SU-DHL-6 (cell line): ENCODE measurements at regions not wholly inside any gene's neighbourhood (a gene's known extent, or its start where the extent isn't known, plus 50 kb on each side); places are given as distances from the start of the nearest gene placed in this dataset.

Experiments
- H2AFZ ChIP-seq: fragments of 200-600 bp; sonication (generic); 2 replicates; pipeline ENCODE4 v1.6.1; 2014; ENCODE audit warnings: low read depth, mild to moderate bottlenecking, moderate library complexity, mixed read lengths, antibody characterized with exemption, low read length; ENCODE audit not compliant: severe bottlenecking
- H3F3A ChIP-seq: fragments of 200-600 bp; shearing (Covaris generic); 2 replicates; pipeline ENCODE4 v1.6.0; 2016; ENCODE audit warnings: antibody characterized with exemption, mild to moderate bottlenecking; ENCODE audit not compliant: insufficient read depth
- H3K27ac ChIP-seq: fragments of 200-600 bp; sonication (generic); 2 replicates; pipeline ENCODE4 v1.5.1; 2016; ENCODE audit warnings: low read depth, mild to moderate bottlenecking, low read length, moderate library complexity, mixed read lengths
- H3K27me3 ChIP-seq: fragments of 200-600 bp; sonication (generic), shearing (Covaris generic); 2 replicates; pipeline ENCODE4 v1.6.0; 2014; ENCODE audit warnings: mild to moderate bottlenecking, low read length
- H3K36me3 ChIP-seq: fragments of 200-600 bp; sonication (generic); 2 replicates; pipeline ENCODE4 v1.6.1; 2014; ENCODE audit warnings: mild to moderate bottlenecking, low read length, mixed read lengths
- H3K4me2 ChIP-seq: fragments of 300-600, 200-600 bp; shearing (Covaris generic), sonication (generic); 2 replicates; pipeline ENCODE4 v1.6.0; 2014; ENCODE audit warnings: low read length, low read depth, mild to moderate bottlenecking; ENCODE audit not compliant: poor library complexity, severe bottlenecking
- H3K4me3 ChIP-seq: fragments of 200-600 bp; sonication (generic); 2 replicates; pipeline ENCODE4 v1.5.1; 2014; ENCODE audit warnings: antibody characterized with exemption, low read length, mild to moderate bottlenecking, mixed read lengths; ENCODE audit not compliant: insufficient read depth, poor library complexity, severe bottlenecking
- H3K79me2 ChIP-seq: fragments of 200-600 bp; sonication (generic); 2 replicates; pipeline ENCODE4 v1.6.1; 2014; ENCODE audit warnings: mild to moderate bottlenecking, low read length, moderate library complexity; ENCODE audit not compliant: insufficient read depth
- H3K9ac ChIP-seq: fragments of 200-600 bp; sonication (generic); 2 replicates; pipeline ENCODE4 v1.7.0; 2014; ENCODE audit warnings: mild to moderate bottlenecking, low read length
- H3K9me2 ChIP-seq: fragments of 200-600 bp; sonication (generic); replicated peaks from 2 replicates; pipeline ENCODE4 v1.6.1; 2014; ENCODE audit warnings: low read length; ENCODE audit not compliant: insufficient read depth
- H3K9me3 ChIP-seq: fragments of 200-600 bp; sonication (generic); 2 replicates; pipeline ENCODE4 v1.6.1; 2014; ENCODE audit warnings: low read length, mixed read lengths; ENCODE audit not compliant: insufficient read depth
- H4K20me1 ChIP-seq: fragments of 200-600 bp; sonication (generic); 2 replicates; pipeline ENCODE4 v1.6.1; 2014; ENCODE audit warnings: low read depth, mild to moderate bottlenecking, antibody characterized with exemption, low read length, moderate library complexity, mixed read lengths
- EZH2phosphoT487 ChIP-seq: fragments of 200-600 bp; sonication (generic), shearing (Covaris generic); conservative IDR thresholded peaks from 2 replicates; pipeline ENCODE4 v1.6.1; 2018; ENCODE audit warnings: mild to moderate bottlenecking, antibody characterized with exemption, low read length, moderate library complexity, mixed read lengths
- TF ChIP-seq, protein P1 (sequence below): fragments of 200-600 bp; sonication (generic); IDR thresholded peaks from one replicate; pipeline ENCODE4 v1.5.1; 2017; ENCODE audit warnings: antibody characterized with exemption, mild to moderate bottlenecking, low read length, moderate library complexity; ENCODE audit not compliant: insufficient read depth, poor library complexity, severe bottlenecking

GRCh38 chr6:4364711-4365110 lies 229.3 kb upstream of the ECI2 start:
- Histone ChIP-seq H3K27ac (no peak overlapping the region), H3K4me3 (no peak overlapping the region), H3K27me3 (no peaks in the 10 kb centered on the region), H3K9me2 (no peaks in the 10 kb centered on the region), H3F3A (no peaks in the 10 kb centered on the region), H4K20me1 (no peaks in the 10 kb centered on the region), H3K79me2 (no peaks in the 10 kb centered on the region), H3K4me2 (no peak overlapping the region), H3K36me3 (no peaks in the 10 kb centered on the region), H3K9ac (no peak overlapping the region), H3K9me3 (no peaks in the 10 kb centered on the region), H2AFZ (no peak overlapping the region)
- TF ChIP-seq, protein P1, sequence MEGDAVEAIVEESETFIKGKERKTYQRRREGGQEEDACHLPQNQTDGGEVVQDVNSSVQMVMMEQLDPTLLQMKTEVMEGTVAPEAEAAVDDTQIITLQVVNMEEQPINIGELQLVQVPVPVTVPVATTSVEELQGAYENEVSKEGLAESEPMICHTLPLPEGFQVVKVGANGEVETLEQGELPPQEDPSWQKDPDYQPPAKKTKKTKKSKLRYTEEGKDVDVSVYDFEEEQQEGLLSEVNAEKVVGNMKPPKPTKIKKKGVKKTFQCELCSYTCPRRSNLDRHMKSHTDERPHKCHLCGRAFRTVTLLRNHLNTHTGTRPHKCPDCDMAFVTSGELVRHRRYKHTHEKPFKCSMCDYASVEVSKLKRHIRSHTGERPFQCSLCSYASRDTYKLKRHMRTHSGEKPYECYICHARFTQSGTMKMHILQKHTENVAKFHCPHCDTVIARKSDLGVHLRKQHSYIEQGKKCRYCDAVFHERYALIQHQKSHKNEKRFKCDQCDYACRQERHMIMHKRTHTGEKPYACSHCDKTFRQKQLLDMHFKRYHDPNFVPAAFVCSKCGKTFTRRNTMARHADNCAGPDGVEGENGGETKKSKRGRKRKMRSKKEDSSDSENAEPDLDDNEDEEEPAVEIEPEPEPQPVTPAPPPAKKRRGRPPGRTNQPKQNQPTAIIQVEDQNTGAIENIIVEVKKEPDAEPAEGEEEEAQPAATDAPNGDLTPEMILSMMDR = no peak
- no peak for TF ChIP-seq EZH2phosphoT487

DNA sequence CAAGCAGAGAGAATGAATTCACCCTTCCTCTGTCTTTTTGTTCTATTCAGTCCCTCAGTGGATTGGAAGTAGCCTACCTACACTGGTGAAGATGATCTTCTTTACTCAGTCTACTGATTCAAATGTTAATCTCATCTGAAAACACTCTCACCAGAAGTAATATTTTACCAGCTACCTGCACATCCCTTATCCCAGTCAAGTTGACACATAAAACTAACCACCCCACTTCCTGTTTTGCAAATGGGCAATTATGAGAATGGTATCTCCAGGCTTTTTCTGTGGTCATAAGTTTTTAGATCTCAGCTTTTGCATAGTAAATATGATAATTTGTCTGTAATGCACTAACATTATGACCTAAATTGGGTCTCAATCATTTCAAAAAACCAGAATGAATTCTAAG lies 228.8 kb upstream of the ECI2 start:
- H2AFZ ChIP-seq = no peak overlapping the region
- H4K20me1 ChIP-seq = no peaks in the 10 kb centered on the region
- no peaks in the 10 kb centered on the region for H3K9me2 ChIP-seq
- H3K9me3 ChIP-seq = no peaks in the 10 kb centered on the region
- H3K79me2 ChIP-seq = no peaks in the 10 kb centered on the region
- H3K9ac ChIP-seq = no peak overlapping the region
- no peak overlapping the region for H3K27ac ChIP-seq
- no peak for TF ChIP-seq EZH2phosphoT487
- TF ChIP-seq, protein P1 = no peak
- no peaks in the 10 kb centered on the region for H3K27me3 ChIP-seq
- no peaks in the 10 kb centered on the region for H3K36me3 ChIP-seq
- no peak overlapping the region for H3K4me2 ChIP-seq
- H3F3A ChIP-seq = no peaks in the 10 kb centered on the region
- H3K4me3 ChIP-seq = no peak overlapping the region

- Histone ChIP-seq H3K27ac (no peak overlapping the region), H3F3A (no peaks in the 10 kb centered on the region), H3K4me2 (no peak overlapping the region), H3K9me3 (no peaks in the 10 kb centered on the region), H4K20me1 (no peaks in the 10 kb centered on the region), H2AFZ (no peak overlapping the region), H3K9me2 (no peaks in the 10 kb centered on the region), H3K9ac (no peak overlapping the region), H3K36me3 (no peaks in the 10 kb centered on the region), H3K4me3 (no peak overlapping the region), H3K79me2 (no peaks in the 10 kb centered on the region), H3K27me3 (no peaks in the 10 kb centered on the region)
- TF ChIP-seq, protein P1 = no peak
- TF ChIP-seq EZH2phosphoT487 = no peak
Observed at GRCh38 chr6:4363656-4364055, 228.3 kb upstream of the ECI2 start.

GRCh38 chr6:4362326-4362725 lies 227.0 kb upstream of the ECI2 start:
- no peaks in the 10 kb centered on the region for H3F3A ChIP-seq
- H3K27me3 ChIP-seq = no peaks in the 10 kb centered on the region
- H3K4me2 ChIP-seq = no peak overlapping the region
- no peaks in the 10 kb centered on the region for H3K79me2 ChIP-seq
- H3K4me3 ChIP-seq = no peak overlapping the region
- H3K9me2 ChIP-seq = no peaks in the 10 kb centered on the region
- no peak overlapping the region for H2AFZ ChIP-seq
- H3K36me3 ChIP-seq = no peaks in the 10 kb centered on the region
- no peak overlapping the region for H3K27ac ChIP-seq
- no peaks in the 10 kb centered on the region for H3K9me3 ChIP-seq
- no peaks in the 10 kb centered on the region for H4K20me1 ChIP-seq
- H3K9ac ChIP-seq = no peak overlapping the region
- no peak for TF ChIP-seq EZH2phosphoT487
- TF ChIP-seq, protein P1 = no peak
